Transverse colon (tissue), 4 donors: ENCODE measurements at regions not wholly inside any gene's neighbourhood (a gene's known extent, or its start where the extent isn't known, plus 50 kb on each side); places are given as distances from the start of the nearest gene placed in this dataset.

ENCODE experiments used
- POLR2AphosphoS5 ChIP-seq, 3 donors: sonication (generic); formaldehyde crosslinking; IDR thresholded peaks; one replicate each; pipeline ENCODE4 v1.6.1; 2016; ENCODE audit warnings: antibody characterized with exemption in 3 of 3
- TF ChIP-seq, protein P1 (sequence below), 5 experiments: fragments of 200-600 bp in 3 of 5; fragments of 450-650 bp in 2 of 5; sonication (generic) in 3 of 5; IDR thresholded peaks; 1 replicate in 2 of 5; 2 replicates in 3 of 5; pipeline ENCODE4 v1.5.1; 2016 to 2017; ENCODE audit warnings: antibody characterized with exemption in 5 of 5, inconsistent platforms in 3 of 5, mild to moderate bottlenecking in 2 of 5, moderate library complexity in 1 of 5

GRCh38 chr16:35714665-35715064 lies 2255.3 kb downstream of the TP53TG3F start:
- TF ChIP-seq, protein P1, sequence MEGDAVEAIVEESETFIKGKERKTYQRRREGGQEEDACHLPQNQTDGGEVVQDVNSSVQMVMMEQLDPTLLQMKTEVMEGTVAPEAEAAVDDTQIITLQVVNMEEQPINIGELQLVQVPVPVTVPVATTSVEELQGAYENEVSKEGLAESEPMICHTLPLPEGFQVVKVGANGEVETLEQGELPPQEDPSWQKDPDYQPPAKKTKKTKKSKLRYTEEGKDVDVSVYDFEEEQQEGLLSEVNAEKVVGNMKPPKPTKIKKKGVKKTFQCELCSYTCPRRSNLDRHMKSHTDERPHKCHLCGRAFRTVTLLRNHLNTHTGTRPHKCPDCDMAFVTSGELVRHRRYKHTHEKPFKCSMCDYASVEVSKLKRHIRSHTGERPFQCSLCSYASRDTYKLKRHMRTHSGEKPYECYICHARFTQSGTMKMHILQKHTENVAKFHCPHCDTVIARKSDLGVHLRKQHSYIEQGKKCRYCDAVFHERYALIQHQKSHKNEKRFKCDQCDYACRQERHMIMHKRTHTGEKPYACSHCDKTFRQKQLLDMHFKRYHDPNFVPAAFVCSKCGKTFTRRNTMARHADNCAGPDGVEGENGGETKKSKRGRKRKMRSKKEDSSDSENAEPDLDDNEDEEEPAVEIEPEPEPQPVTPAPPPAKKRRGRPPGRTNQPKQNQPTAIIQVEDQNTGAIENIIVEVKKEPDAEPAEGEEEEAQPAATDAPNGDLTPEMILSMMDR (IDR thresholded peaks at IDR 0.05), result no peak
- TF ChIP-seq POLR2AphosphoS5 (IDR thresholded peaks at IDR 0.05), result no peak
